HEK293T (cell line): ENCODE measurements at regions not wholly inside any gene's neighbourhood (a gene's known extent, or its start where the extent isn't known, plus 50 kb on each side); places are given as distances from the start of the nearest gene placed in this dataset.

Experiments used
- CTCF ChIA-PET: fragments of 350-600 bp; formaldehyde crosslinking; extraction: SDS; loops from one replicate; lab custom pipeline; 2021; ENCODE audit warnings: antibody characterized with exemption, inconsistent platforms; lab: Yijun Ruan, JAX
- POLR2A ChIA-PET: fragments of 350-600 bp; formaldehyde crosslinking; extraction: SDS; loops from one replicate; lab custom pipeline; 2020; ENCODE audit warnings: antibody characterized with exemption, inconsistent platforms; lab: Yijun Ruan, JAX
- DNase-seq: peaks from one replicate; pipeline ENCODE4 v3.0.0; 2012; ENCODE audit warnings: mixed read lengths; ENCODE audit errors: extremely low spot score
- ARNT ChIP-seq: fragments of 450-650 bp; IDR thresholded peaks from 2 replicates; pipeline ENCODE4 v1.6.1; 2017; ENCODE audit warnings: mild to moderate bottlenecking
- BHLHE40 ChIP-seq: fragments of 450-650 bp; IDR thresholded peaks from 2 replicates; pipeline ENCODE4 v1.6.1; 2016; ENCODE audit warnings: mild to moderate bottlenecking, moderate library complexity, borderline replicate concordance
- CTBP1 ChIP-seq: fragments of 450-650 bp; IDR thresholded peaks from 2 replicates; pipeline ENCODE4 v1.6.1; 2016; ENCODE audit warnings: borderline replicate concordance
- ELF4 ChIP-seq: fragments of 450-650 bp; IDR thresholded peaks from 2 replicates; pipeline ENCODE4 v1.6.1; 2017; ENCODE audit warnings: antibody characterized with exemption
- FOXA1 ChIP-seq: fragments of 450-650 bp; IDR thresholded peaks from 2 replicates; pipeline ENCODE4 v1.6.1; 2016; ENCODE audit warnings: mild to moderate bottlenecking
- FOXK2 ChIP-seq: fragments of 450-650 bp; IDR thresholded peaks from 2 replicates; pipeline ENCODE4 v1.6.1; 2016; ENCODE audit warnings: mild to moderate bottlenecking
- FOXM1 ChIP-seq: fragments of 450-650 bp; IDR thresholded peaks from 2 replicates; pipeline ENCODE4 v1.6.1; 2017; ENCODE audit warnings: mild to moderate bottlenecking, borderline replicate concordance
- HDGF ChIP-seq: fragments of 450-650 bp; IDR thresholded peaks from 2 replicates; pipeline ENCODE4 v1.6.1; 2017; ENCODE audit warnings: antibody characterized with exemption, borderline replicate concordance
- L3MBTL2 ChIP-seq: fragments of 450-650 bp; conservative IDR thresholded peaks from 2 replicates; pipeline ENCODE4 v1.6.1; 2016; ENCODE audit warnings: mild to moderate bottlenecking
- LEF1 ChIP-seq: fragments of 450-650 bp; IDR thresholded peaks from 2 replicates; pipeline ENCODE4 v1.6.1; 2017; ENCODE audit warnings: mild to moderate bottlenecking, borderline replicate concordance
- NFRKB ChIP-seq: fragments of 450-650 bp; IDR thresholded peaks from 2 replicates; pipeline ENCODE4 v1.6.1; 2016; ENCODE audit warnings: mild to moderate bottlenecking, moderate library complexity
- SP1 ChIP-seq: fragments of 450-650 bp; IDR thresholded peaks from 2 replicates; pipeline ENCODE4 v1.6.1; 2017
- SUZ12 ChIP-seq: fragments of 450-650 bp; IDR thresholded peaks from 2 replicates; pipeline ENCODE4 v1.6.1; 2016; ENCODE audit warnings: mild to moderate bottlenecking
- TARDBP ChIP-seq: fragments of 450-650 bp; IDR thresholded peaks from 2 replicates; pipeline ENCODE4 v1.6.1; 2016
- ZNF384 ChIP-seq: fragments of 450-650 bp; IDR thresholded peaks from 2 replicates; pipeline ENCODE4 v1.6.1; 2016
- TF ChIP-seq, protein P1 (sequence below): fragments of 450-650 bp; IDR thresholded peaks from 2 replicates; pipeline ENCODE4 v1.6.1; 2016

DNA sequence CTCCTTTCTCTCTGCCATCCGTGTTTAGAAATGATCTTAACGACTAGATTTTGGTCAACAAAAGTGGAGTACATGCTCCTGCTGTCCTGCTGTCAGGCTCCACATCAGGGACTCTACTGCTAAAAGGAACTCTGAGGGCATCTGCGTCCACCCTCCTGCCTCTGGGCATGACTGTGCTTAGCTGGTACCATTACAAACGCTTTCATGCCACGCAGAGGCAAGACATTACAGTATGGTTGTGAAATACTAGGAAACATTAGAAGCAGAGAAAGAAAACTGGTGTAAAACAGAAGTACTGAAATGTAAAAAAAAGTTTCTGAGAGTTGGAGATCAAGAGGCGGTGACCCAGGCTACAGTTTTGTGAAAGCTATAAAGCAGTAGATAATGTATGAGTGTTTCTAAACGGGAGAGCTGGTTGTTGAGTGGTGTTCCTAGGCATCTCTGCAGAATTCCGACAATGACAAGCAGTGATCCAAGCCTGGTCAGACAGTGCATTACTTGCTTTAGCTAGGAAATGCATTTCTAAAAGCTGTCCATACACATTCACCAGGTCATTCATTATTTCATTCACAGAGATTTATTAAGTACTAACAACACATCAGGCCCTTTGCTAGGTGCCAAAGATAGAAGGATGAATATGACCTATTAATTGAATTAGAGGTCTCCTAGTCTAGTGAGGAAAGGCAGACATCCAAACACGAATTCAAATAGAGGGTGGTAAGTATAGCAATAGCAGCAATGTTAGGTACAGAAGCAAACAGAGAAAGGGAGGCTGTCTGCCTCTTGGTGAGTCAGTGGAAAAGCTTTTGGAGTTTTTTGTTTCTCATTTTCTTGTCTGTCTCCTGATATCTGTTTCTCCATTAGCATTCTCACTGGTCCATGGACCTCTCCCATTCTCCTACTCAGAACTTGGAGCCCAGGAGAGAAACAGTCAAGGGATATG lies 401.9 kb downstream of the LMO4 start:
- POLR2A ChIA-PET, result no interaction called here
- TF ChIP-seq CTBP1 (no peak), FOXK2 (no peak), ARNT (no peak), TARDBP (no peak), LEF1 (no peak), HDGF (no peak), BHLHE40 (no peak), FOXM1 (no peak), L3MBTL2 (no peak), ELF4 (no peak), FOXA1 (no peak), SUZ12 (no peak), SP1 (no peak), ZNF384 (no peak), NFRKB (no peak)
- TF ChIP-seq, protein P1, sequence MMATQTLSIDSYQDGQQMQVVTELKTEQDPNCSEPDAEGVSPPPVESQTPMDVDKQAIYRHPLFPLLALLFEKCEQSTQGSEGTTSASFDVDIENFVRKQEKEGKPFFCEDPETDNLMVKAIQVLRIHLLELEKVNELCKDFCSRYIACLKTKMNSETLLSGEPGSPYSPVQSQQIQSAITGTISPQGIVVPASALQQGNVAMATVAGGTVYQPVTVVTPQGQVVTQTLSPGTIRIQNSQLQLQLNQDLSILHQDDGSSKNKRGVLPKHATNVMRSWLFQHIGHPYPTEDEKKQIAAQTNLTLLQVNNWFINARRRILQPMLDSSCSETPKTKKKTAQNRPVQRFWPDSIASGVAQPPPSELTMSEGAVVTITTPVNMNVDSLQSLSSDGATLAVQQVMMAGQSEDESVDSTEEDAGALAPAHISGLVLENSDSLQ, result no peak
- DNase-seq, result no peak
- CTCF ChIA-PET, result interaction anchor here (0.6 kb wide), 1 partner anchor 15 kb away, joined by 3 read pairs; no protein-coding TSS in a partner anchor

DNA sequence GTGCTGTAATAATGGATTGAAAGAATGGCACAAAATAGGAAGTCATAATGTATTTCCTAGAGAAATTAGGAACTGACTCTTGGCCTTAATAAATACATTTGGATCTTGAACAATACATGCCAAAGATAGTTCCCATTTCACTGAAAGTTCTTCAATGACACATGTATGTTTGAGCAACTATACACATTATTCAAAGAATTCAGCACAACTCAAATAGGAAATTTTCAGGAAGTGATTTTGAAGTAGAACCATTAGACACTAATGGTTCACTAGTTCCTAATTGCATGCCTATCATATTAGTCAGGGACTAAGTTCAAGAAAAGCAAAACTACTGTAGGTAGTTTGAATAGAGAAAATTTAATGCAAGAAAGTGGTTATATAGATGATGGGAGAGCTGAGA lies 404.7 kb downstream of the LMO4 start:
- ChIA-PET POLR2A (no interaction called here), CTCF (no interaction called here)
- DNase-seq, result no peak
- no peak for TF ChIP-seq L3MBTL2
- TF ChIP-seq, protein P1, result no peak
- TF ChIP-seq HDGF, result no peak
- TF ChIP-seq BHLHE40, result no peak

DNA sequence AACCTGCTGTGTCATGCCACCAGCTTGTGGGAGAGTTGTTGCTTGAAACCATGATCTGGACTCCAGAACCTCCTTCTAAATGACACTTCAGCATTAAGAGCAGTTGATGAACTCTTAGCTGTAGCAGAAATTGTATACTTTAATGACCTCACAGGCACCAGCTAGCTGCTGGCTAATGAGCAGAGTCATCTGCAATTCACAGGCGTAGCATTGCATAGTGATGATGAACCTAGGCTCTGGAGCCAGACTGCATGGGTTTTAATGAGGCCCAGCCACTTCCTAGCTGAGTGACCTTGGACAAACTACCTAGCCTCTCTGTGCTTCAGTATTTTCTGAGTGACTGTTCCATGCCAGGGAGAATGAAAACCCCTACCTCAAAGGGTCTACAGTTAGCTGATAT lies 407.1 kb downstream of the LMO4 start:
- ChIA-PET POLR2A (no interaction called here), CTCF (no interaction called here)
- no peak for TF ChIP-seq L3MBTL2
- TF ChIP-seq SUZ12, result no peak
- TF ChIP-seq ARNT, result no peak
- no peak for TF ChIP-seq NFRKB
- no peak for TF ChIP-seq TARDBP
- TF ChIP-seq FOXA1, result no peak
- no peak for TF ChIP-seq SP1
- no peak for TF ChIP-seq ZNF384
- TF ChIP-seq LEF1, result no peak
- TF ChIP-seq FOXK2, result no peak
- no peak for TF ChIP-seq HDGF
- no peak for TF ChIP-seq BHLHE40
- no peak for DNase-seq

DNA sequence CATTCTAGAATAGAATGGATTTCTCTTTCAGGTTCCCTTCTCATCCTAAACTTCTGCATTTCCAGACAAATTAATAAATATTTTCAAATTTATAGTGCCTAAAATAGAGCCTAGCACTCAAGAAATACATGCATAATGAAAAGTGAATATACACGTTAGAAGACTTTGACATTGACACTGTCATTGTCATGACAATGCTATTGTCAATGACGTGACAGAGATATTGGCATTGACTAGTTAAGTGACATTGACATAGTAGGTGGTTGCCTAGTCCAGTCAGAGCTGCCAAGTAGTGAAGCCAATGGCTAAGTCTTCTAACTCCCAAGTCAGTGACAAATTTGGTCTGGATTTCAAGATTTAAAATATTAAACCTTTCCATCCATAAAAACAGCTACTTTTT lies 410.5 kb downstream of the LMO4 start:
- TF ChIP-seq HDGF (no peak), BHLHE40 (no peak), NFRKB (no peak), FOXA1 (no peak), CTBP1 (no peak), ZNF384 (no peak), ARNT (no peak), SP1 (no peak), FOXM1 (no peak), TARDBP (no peak), LEF1 (no peak), L3MBTL2 (no peak)
- TF ChIP-seq, protein P1, result no peak
- ChIA-PET POLR2A (no interaction called here), CTCF (interaction anchor here (0.6 to 1.3 kb wide), 2 partner anchors 12 to 97 kb away, joined by 3 read pairs; no protein-coding TSS in a partner anchor)
- DNase-seq, result no peak

DNA sequence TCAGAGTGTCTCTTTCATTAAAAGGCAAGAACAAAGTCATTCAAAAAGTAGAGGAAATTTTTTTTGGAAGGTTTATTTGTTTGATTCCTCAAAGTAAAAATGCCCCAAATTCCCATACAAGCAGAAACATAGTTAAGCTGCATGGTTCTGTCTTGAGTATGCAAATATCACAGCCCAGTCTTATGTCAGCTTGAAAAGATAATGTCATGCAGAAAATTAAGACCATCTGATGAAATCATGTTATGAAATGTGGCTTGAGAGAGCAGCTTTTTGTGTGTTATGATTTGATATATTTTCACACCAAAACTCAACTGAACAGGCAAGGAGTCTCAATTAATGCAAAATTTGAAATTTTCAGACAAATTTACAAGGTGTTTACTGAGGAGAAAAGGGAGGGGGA lies 411.0 kb downstream of the LMO4 start:
- TF ChIP-seq FOXK2 (no peak), HDGF (no peak), BHLHE40 (no peak), ELF4 (no peak), NFRKB (no peak)
- POLR2A ChIA-PET, result no interaction called here
- DNase-seq, result no peak
- CTCF ChIA-PET, result interaction anchor here (1.3 kb wide), 1 partner anchor 12 kb away, joined by 3 read pairs; no protein-coding TSS in a partner anchor

DNA sequence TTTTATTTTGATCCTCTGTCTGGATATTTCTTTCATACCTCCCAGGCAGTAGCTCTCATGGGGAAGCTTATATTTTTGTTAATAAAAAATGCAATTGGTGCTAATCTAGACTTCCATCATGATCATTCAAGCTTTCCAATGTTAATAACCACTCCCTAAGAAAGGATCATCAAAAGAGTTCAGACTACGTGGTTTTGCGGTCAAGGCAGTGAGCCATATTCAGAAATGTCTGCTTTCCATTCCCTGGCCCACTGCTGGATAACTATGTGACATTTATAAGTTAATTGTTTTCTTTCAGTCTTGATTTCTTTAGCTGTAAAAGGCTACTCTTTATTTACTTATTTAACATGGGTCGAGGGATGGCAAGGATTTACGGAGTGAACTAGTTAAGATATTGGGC lies 414.6 kb downstream of the LMO4 start:
- CTCF ChIA-PET, result interaction anchor here (0.9 kb wide), 1 partner anchor 9 kb away, joined by 3 read pairs; no protein-coding TSS in a partner anchor

More for the DNA sequence above, 414.6 kb downstream of the LMO4 start:
- TF ChIP-seq BHLHE40, result no peak
- TF ChIP-seq ZNF384, result no peak
- TF ChIP-seq SUZ12, result no peak
- TF ChIP-seq, protein P1, result no peak
- no peak for TF ChIP-seq HDGF
- DNase-seq, result no peak
- POLR2A ChIA-PET, result no interaction called here
